Medulla oblongata (tissue), 1 donor: ENCODE measurements at regions not wholly inside any gene's neighbourhood (a gene's known extent, or its start where the extent isn't known, plus 50 kb on each side); places are given as distances from the start of the nearest gene placed in this dataset.
"Not testable (repeated sequence)": the region's sequence is repeated elsewhere in the genome, so short reads cannot be mapped to it uniquely, and the experiment has no call there.

ENCODE experiments used
- DNase-seq: peaks from one replicate; pipeline ENCODE4 v3.0.0-alpha.2; 2015; ENCODE audit errors: extremely low spot score

DNA sequence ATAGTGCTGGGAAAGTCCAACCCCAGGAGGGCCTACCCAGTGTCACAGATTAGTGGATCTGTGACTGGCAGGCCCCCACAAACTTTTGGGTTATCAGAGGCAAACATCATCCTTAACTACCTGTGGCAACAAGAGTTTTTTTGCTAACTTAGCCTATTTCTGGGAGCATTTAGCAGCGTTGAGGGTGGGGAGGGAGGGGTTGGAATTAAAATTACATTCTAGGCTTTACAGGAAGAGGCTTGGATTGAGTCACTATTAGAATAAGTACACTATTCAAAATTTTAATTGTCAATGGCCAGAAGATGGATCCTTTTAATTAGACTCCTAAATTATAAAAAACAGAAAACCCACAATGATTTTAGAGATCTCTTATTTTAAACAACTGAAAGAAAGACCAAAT, 267.9 kb upstream of the NPSR1 start:
- DNase-seq = no peak

DNA sequence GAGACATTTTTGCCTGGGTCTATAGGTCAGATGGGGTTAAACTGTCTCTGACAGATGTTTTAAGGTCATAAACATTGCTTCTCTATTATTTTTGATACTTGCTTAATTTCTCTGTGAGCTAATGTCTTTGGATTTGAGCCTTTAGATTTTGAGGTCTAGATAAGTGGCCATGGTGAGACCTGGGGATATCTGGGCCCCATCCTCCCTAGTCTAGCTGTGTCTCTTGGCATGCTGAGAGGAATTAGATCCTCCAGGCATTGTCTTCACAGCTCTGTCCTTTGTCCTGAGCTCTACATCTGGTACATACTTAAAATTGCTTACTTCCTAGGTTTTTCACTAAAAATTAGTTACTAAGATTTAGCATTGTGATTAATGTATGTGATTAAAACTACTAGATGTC, 265.0 kb upstream of the NPSR1 start:
- no peak for DNase-seq

GRCh38 chr7:34396437-34397064, 261.5 kb upstream of the NPSR1 start:
- no peak for DNase-seq

- DNase-seq = no peak
Observed at GRCh38 chr7:34401776-34402175, 256.2 kb upstream of the NPSR1 start.

DNA sequence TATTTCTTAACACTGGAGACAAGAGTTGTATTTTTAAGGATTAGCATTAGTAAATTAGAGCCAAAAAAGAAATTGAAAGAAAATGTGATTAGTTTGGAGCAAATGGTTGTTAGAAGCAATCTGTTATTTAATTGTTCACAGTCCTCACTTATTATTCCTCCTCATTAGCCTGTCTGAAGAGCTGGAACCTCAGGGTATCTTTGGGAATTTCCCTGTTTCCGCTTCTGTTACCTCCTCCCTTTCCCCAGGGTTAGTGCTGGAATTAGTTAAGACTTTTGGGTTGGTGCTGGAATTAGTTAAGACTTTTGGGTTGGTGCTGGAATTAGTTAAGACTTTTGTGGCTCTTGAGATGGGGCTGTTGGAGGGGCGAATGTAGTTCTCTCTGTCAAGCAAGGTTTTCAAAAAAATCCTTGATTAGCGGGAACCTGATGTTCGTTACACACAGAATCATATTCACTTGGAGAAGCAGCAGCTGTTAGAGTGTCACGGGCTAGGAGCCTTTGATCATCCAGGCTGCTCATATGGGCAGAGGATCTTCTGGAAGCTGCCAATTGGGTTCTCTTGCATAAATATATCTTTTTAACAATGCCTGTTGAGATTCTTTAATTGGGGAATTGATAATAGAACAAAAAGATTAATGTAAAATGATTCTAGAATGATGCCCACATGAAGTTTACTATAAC, 251.0 kb upstream of the NPSR1 start:
- no peak for DNase-seq

GRCh38 chr7:34407586-34407985, 250.4 kb upstream of the NPSR1 start:
- DNase-seq = no peak

DNA sequence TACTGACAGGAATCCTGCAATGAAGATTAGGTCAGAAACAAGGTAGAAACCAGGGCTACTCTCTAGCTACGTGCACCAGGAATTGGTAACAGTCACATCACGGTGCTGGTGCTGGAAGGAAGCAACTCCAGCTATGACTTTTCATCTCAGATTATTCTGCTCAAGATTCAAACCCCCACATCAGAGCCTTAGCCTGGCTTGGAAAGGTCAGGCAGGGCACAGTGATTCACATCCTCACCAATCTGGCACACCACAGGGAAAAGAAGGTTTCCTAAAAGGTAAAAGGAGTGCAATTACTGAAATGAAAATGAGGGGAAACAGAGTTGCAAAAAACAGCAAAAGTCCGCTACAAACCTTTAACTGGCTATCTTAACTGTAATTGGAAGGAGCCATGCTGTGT, 240.2 kb upstream of the NPSR1 start:
- no peak for DNase-seq

GRCh38 chr7:34421526-34421925, 236.5 kb upstream of the NPSR1 start:
- DNase-seq = no peak

DNA sequence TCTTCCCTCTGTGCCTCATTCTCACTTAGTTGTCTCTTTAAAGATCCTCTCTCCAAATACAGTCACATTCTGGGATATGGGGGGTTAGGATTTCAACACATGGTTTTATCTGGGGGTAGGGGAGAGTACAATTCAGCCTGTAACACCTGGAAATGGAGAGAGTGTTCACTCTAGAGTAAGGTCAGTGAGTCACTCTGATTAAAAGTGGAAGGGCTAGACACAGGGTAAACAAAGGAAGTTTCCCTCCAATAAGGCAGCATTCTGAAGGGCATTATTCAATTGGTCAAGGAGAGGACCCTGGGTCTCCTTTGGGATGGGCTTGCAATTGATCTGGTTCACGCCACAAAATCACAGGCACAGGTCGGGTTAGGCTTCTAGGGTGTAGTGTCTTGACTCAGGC, 232.8 kb upstream of the NPSR1 start:
- DNase-seq = no peak

- DNase-seq = no peak
Observed at GRCh38 chr7:34425631-34426384, 232.2 kb upstream of the NPSR1 start.

- no peak for DNase-seq
Observed at GRCh38 chr7:34430456-34430855, 227.6 kb upstream of the NPSR1 start.

- DNase-seq = no peak
Observed at GRCh38 chr7:34438436-34438835, 219.6 kb upstream of the NPSR1 start.

GRCh38 chr7:34445653-34446052, 212.4 kb upstream of the NPSR1 start:
- DNase-seq = no peak

GRCh38 chr7:34448531-34448930, 209.5 kb upstream of the NPSR1 start:
- not testable (repeated sequence) for DNase-seq

DNA sequence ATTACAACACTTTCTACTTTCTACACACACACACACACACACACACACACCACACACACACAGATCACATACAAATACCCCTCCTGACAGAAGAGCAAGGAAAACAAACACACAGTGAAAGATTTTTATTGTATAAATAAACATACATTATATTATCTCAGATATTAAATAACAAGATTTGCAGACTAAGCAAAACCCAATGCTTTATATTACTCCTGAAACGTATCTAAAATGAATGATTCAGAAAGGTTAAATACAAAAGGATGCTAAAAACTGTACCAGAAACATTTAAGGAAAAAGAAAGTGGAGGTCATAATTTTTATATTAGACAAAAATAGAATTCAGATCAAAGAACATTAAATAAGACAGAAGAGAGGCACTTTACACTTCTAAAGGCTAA, 208.3 kb upstream of the NPSR1 start:
- DNase-seq = no peak

DNA sequence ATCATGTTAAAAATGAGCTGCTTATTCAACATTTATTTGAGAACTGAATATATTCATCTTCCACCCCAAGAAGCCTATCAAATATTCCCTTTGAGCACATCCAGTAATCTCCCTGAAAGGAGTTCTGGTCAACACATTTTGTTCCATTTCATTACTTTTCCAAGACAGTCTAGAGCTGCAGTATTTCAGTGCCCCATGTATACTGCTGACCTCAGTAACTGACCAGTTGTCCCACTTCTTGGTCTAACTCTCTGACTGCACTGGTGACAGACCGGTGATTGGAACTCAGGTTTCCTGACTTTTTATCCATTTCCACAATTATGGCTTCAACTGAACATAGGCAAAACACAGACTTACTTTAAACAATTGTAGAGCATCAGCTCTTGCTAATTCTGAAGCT, 206.8 kb upstream of the NPSR1 start:
- no peak for DNase-seq

DNA sequence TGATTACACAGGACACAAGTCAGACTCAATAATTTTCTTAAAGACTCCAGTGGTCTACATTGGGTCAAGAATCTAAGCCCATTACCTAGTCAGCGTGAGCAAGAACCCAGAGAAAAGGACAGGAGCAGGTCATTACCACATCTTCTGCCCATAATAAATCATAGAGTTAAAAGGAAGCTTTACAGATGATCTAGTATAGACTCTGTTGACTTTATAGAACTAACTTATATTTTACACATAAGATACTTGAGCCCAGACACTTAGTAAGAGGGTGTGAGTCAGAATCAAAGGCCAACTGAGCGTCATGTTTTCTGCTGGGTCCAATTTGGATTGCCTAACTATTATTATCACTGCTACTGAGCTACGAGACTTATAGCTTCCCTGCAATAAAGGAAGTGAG, 206.1 kb upstream of the NPSR1 start:
- DNase-seq = no peak

- DNase-seq = no peak
Observed at GRCh38 chr7:34452363-34452762, 205.7 kb upstream of the NPSR1 start.

DNA sequence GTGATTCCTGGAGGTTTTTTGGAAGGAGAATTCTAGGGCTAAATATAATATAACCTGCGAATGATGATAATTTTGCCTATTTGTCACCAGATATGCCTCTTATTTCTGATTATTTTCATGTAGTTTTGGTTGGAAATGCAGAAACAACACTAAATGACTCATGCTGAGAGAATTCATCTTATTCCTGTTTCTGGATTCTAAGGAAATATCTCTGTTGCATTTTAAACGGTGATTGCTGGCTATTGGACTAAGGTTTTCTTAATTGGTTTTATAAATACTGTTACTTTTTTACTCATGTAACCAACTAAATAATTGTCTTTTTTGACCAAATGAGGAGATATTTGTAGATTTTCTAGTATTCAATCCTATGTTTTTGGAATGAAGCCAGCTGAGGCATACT, 204.9 kb upstream of the NPSR1 start:
- no peak for DNase-seq

DNA sequence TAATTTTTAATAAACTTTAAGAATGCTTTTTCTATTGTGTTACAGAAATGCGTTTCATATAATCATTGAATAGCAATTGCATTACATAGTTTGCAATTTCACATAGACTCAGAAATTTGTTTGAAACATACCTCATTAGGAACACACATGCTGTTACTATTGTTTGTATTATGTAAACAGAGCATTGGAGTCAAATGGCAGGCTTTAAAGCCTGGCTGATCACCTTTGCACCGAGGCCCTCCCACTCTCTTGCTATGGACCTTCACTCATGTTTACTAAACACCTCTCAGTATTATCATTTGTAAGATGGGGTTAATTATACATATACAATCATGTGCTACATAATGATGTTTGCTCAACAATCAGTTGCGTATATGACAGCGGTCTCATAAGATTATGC, 203.6 kb upstream of the NPSR1 start:
- DNase-seq = no peak

- DNase-seq = no peak
Observed at GRCh38 chr7:34457329-34457728, 200.7 kb upstream of the NPSR1 start.

- no peak for DNase-seq
Observed at GRCh38 chr7:34463830-34464229, 194.2 kb upstream of the NPSR1 start.

GRCh38 chr7:34471844-34472243, 186.2 kb upstream of the NPSR1 start:
- no peak for DNase-seq
